ENCODE measurements at regions not wholly inside any gene's neighbourhood (a gene's known extent, or its start where the extent isn't known, plus 50 kb on each side); places are given as distances from the start of the nearest gene placed in this dataset.

DNA sequence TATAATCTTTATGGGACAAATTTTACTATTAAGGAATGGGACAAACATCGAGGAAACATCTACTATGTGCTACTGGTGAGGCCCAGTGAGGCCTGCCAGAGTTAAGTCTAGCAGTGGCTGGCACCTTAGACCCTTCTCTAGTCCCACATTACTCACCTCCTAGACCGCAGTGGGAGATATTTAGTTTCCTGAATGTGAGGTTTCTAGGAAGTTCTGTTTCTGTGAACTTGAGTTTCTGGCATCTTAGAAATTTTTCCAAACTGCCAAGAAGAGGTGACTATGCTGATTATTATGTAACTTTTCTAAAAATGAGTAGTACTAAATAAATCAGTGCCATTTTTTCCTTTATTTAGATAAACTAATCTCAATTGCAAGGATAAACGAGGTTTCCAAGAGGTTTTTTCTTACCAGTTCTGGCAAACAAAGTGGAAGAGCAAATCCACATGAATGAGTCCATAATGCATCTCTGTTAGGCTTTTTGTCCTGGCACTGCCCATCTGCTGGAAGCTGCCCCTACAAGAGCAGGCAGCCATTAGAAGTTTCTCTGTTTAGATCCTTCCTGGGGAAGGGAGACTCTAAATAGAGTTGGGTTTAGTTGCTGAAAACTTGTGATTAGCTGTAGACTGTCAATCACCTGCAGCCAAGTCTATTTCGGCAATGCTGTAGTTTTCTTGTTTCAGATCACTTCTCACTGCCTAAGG, 348.7 kb downstream of the MAN2A1 start:
- DNase-seq: no peak

DNA sequence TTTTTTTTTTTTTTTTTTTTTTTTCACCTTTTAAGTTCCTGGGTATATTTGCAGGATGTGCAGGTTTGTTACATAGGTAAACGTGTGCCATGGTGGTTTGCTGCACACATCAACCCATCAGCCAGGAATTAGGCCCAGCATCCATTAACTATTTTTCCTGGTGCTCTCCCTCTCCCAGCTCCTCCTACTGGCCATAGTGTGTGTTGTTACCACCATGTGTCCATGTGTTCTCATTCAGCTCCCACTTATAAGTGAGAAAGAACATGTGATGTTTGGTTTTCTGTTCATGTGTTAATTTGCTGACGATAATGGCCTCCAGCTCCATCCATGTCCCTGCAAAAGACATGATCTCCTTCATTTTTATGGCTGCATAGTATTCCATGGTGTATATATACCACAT, 350.5 kb downstream of the MAN2A1 start:
- no peak for DNase-seq

DNA sequence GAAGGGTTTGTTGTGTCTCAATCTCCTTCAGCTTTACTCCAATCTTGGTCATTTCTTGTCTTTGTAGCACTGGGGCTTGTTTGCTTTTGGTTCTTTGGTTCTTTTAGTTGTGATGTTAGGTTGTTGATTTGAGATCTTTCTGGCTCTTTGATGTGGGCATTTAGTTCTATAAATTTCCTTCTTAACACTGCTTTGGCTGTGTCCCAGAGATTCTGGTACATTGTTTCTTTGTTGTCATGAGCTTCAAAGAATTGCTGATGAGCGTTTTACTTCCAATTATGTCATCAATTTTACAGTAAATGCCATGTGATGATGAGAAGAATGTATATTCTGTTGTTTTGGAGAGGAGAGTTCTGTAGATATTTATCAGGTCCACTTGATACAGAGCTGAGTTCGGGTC, 353.3 kb downstream of the MAN2A1 start:
- no peak for DNase-seq

- no peak for DNase-seq
These were observed 355.4 kb downstream of the MAN2A1 start for GRCh38 chr5:110045158-110045557.

DNA sequence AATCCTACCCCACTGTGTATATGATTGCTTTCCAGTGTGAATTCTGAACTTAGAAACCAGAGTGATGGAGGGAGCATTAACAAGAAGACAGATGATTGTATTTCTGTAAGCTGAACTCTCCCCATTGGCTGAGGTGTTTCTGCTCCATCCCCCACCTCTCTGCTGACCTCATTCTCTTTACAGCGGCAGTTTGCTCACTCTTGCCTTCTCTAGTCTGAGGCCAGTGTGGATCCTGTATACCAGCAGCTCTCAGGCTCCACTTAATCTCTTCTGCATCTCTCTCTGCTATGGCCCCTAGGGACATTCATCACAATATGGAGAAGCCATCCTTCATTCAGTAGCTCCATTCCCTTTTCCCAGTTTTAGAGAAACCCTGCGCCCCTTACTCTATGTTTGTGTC, 358.8 kb downstream of the MAN2A1 start:
- no peak for DNase-seq

- no peak for DNase-seq
These were observed 360.1 kb downstream of the MAN2A1 start for GRCh38 chr5:110049816-110050215.

- DNase-seq: no peak
These were observed 361.1 kb downstream of the MAN2A1 start for GRCh38 chr5:110050640-110051345.

DNA sequence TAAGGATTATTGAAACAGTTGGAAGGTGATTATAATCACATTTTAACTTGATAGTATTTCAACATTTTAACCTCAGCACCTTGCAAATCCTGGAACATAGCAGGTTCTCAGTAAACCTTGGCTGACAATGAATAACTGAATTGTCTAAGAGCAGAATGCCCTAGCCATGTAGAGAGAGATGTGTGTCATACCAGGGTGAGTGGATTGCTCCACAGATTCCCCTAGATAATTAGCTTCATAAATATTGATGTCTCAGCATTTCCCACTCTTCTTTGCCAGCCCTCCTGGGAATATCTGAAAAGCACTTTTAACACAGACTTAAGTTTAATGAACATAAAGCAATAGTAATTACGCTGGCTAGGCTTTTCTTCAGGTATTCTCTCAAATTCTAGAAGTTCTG, 363.5 kb downstream of the MAN2A1 start:
- no peak for DNase-seq

DNA sequence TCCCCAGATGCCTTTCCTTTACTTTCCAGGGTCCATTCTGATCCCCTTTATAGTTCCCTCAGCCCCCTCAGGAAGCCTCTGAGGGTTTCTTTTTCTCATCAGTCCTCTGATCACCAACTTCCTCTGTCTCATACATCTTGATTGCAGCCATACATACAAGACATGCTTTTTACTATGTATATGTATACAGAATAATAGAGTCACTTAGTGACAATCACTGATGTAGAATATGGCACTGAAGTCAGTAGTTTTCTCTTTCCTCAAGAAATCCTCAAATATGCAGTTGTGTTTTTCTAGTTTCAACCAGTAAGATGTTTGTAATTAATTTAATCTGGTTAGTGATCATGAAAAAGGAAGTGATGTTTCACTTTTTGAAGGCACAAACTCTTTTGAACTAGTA, 364.1 kb downstream of the MAN2A1 start:
- no peak for DNase-seq

DNA sequence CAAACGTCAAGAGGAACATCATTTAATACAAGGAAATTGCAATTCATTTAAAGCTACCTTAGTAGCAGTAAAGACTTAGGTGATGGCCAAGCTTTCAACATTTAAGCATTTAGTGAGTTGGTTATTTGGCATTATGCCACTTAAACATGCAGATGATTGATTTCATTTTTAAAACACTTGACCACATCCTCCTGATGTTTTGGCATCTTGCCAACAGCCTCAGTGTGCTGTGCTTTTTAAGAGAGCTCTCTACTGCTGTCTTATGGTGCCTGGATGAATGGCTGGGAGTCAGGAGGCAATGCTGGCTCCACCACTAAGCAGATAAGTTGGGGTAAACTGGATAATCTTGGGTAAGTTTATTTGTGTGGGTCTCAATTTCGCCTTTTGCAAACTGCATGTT, 364.5 kb downstream of the MAN2A1 start:
- DNase-seq: peak; percentile 46

GRCh38 chr5:110055302-110055701, 365.6 kb downstream of the MAN2A1 start:
- no peak for DNase-seq

DNA sequence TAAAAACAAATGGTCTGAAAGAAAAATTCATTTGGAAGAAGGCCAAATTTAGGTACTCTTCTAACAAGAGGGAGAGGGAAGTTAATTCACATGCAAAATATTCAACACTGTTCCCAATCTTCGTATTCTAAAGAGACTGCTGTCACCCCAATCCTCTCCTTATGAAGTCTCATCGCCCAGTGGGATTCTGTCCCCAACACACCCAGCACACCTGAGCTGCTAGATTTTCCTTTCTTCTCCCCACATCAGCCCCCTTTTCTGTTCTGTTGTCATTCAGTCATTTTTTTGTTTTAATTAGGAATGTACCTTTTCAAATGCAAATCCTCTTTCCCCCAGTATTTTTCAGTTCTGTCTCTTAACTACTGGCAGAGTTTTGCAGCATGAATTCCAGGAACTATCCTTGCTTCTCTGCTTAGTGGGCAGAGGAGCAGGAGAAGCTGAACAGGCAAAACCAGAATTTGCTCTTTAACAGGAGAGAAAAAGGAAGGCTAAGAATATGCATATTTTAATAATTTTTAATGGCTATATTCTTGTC, 366.9 kb downstream of the MAN2A1 start:
- DNase-seq: no peak

DNA sequence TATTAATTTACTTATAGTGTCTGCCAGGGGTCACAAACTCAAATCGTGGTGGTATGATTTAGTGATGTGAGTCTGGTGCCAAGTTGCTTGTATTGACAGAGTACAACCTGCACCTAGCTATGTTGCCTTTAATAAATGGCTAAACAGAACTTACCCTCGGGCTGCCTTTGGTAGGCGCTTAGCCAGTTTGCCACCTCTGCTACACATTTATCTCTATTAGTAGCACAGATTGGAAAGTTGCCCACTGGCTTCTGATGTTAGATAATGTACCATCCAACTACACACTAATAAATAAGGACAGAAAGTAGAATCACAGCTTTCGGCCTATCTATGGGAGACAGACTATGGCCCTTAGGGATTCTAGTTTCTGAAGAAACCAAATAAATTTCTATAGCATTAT, 368.4 kb downstream of the MAN2A1 start:
- DNase-seq: no peak

- no peak for DNase-seq
These were observed 372.5 kb downstream of the MAN2A1 start for GRCh38 chr5:110062246-110062645.

- no peak for DNase-seq
These were observed 374.2 kb downstream of the MAN2A1 start for GRCh38 chr5:110063640-110064602.

DNA sequence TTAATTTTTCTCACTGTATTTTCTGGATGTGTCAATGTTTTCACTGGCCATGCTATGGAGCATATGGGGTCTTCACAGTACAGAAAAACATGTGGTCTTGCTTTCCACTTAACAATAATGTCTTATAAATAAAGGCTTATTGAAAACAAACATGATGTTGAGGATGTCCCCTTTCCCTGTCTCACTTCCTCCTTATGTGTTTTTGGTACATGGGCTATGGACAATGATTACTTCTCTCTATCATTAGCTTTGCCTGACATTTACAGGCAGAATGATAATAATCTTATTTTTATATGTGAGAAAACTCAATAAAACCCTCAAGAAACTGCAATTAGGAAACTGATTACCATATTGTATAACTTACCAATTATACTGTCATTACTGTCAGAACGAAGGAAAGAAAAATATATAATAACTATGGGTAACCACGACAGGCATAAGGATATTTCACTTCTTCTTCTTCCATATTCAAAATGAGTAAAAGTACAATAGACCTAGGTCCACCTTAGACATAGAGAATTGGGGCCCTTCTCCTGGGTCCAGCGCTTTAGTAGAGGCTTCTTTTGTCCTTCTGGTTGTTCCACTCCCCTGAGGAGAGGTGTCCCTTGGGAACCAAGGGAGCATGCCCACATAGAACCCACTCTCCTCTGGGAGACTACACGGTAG, 375.0 kb downstream of the MAN2A1 start:
- DNase-seq: no peak

DNA sequence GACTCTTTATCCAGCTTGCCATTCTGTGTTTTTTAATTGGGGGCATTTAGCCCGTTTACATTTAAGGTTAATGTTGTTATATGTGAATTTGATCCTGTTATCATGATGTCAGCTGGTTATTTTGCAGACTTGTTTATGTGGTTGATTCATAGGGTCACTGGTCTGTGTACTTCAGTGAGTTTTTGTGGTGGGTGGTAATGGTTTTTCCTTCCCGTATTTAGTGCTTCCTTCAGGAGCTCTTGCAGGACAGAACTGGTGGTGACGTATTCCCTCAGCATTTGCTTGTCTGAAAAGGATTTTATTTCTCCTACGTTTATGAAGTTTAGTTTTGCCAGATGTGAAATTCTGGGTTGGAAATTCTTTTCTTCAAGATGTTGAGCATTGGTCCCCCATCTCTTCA, 381.1 kb downstream of the MAN2A1 start:
- DNase-seq: no peak

GRCh38 chr5:110072651-110073050, 382.9 kb downstream of the MAN2A1 start:
- DNase-seq: no peak

DNA sequence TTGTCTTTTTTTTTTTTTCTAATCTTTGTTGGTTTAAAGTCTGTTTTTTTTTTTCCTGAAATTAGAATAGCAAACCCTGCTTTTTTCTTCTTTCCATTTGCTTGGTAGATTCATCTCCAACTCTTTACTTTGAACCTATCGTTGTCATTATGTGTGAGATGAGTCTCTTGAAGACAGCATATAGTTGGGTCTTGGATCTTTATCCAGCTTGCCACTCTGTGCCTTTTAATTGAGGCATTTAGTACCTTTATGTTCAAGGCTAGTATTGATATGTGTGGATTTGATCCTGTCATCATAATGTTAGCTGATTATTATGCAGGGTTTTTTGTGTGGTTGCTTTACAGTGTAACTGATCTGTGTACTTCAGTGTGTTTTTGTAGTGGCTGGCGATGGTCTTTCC, 383.8 kb downstream of the MAN2A1 start:
- no peak for DNase-seq

GRCh38 chr5:110075656-110076055, 385.9 kb downstream of the MAN2A1 start:
- DNase-seq: no peak

- no peak for DNase-seq
These were observed 387.4 kb downstream of the MAN2A1 start for GRCh38 chr5:110077147-110077546.

DNA sequence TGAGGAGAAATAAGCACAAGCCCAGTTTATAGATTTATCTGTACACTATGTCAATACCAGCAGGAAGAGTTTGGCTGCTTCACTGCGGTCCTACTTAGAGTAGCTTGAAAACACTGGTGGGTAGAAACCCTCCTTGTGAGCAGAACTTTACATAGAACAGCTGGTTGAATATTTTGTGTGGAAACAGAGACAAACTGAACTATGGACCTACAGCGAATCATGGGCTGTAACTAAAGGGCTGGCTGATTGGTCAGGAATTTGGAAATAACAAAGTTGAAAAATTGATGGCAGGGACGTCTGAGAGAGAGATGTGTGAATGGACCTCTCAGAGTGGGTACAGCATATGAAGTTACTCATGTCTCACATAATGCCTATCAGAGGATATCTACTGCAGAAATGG, 392.5 kb downstream of the MAN2A1 start:
- no peak for DNase-seq

DNA sequence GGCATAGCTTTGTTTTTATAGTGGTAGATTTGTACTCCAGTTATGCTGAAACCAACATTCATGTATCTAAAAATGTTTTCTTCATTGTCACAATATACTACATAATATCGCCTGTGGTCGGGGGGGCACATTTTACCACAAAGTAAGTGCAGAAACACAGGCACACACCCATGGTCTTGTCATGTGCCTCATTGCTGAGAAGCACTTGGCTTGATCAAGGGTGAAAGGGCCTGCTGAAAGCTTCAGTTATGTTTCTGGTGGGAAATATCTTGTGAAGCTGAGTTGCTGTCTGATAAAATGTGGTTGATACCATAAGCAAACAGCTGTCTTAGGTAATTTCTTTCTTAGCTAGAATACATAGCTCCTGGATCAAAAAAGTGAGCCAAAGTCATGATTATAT, 393.1 kb downstream of the MAN2A1 start:
- no peak for DNase-seq

Measured in activated effector memory CD4-positive, alpha-beta T cell treated with Interleukin-2 at 50 U/mL for 16 hours (primary cell).